SK-N-SH (cell line): ENCODE measurements at regions not wholly inside any gene's neighbourhood (a gene's known extent, or its start where the extent isn't known, plus 50 kb on each side); places are given as distances from the start of the nearest gene placed in this dataset.

Experiments used
- CTCF ChIA-PET: fragments of 300-600, 350-600 bp; formaldehyde crosslinking; extraction: SDS; loops from one replicate; lab custom pipeline; 2021; lab: Yijun Ruan, JAX
- POLR2A ChIA-PET: fragments of 350-600 bp; sonication (Branson Sonifier 250); formaldehyde crosslinking; extraction: SDS; loops from one replicate; lab custom pipeline; 2020; ENCODE audit warnings: antibody characterized with exemption, inconsistent platforms; lab: Yijun Ruan, JAX
- DNase-seq: peaks from one replicate; pipeline ENCODE4 v3.0.0; 2012
- H2AFZ ChIP-seq: fragments of 200-600 bp; sonication (generic); 2 replicates; pipeline ENCODE4 v1.8.1; 2016; ENCODE audit warnings: antibody characterized with exemption, mild to moderate bottlenecking, low read depth
- H3F3A ChIP-seq: fragments of 200-600 bp; sonication (generic); replicated peaks from 2 replicates; pipeline ENCODE3; 2016; ENCODE audit warnings: antibody characterized with exemption, mild to moderate bottlenecking; ENCODE audit not compliant: insufficient read depth
- H3K27ac ChIP-seq, 2 experiments: fragments of 200-500 bp in 1 of 2; fragments of 200-600 bp in 1 of 2; sonication (Bioruptor generic) in 1 of 2; sonication (generic), shearing (Covaris generic) in 1 of 2; 2 replicates each; pipeline versions ENCODE4 v1.5.1 to v1.6.1; 2014 to 2016; ENCODE audit warnings: low read depth in 2 of 2, inconsistent platforms in 1 of 2, low read length in 1 of 2, mild to moderate bottlenecking in 1 of 2, mixed read lengths in 1 of 2
- H3K27me3 ChIP-seq: fragments of 200-600 bp; sonication (generic), shearing (Covaris generic); 2 replicates; pipeline ENCODE4 v1.6.1; 2016; ENCODE audit warnings: mixed run types; ENCODE audit not compliant: insufficient read depth
- H3K36me3 ChIP-seq, 2 experiments: fragments of 200-500 bp in 1 of 2; fragments of 200-600 bp in 1 of 2; sonication (Bioruptor generic) in 1 of 2; sonication (generic) in 1 of 2; replicated peaks in 1 of 2; 2 replicates each; pipeline versions ENCODE3 to v1.5.1; 2014 to 2016; ENCODE audit warnings: low read length in 1 of 2, mild to moderate bottlenecking in 1 of 2; ENCODE audit not compliant: insufficient read depth in 2 of 2, control insufficient read depth in 1 of 2
- H3K4me1 ChIP-seq, 2 experiments: fragments of 200-500 bp in 1 of 2; fragments of 200-600 bp in 1 of 2; sonication (Bioruptor generic) in 1 of 2; sonication (generic), shearing (Covaris generic) in 1 of 2; 2 replicates each; pipeline versions ENCODE4 v1.5.1 to v1.6.1; 2014 to 2016; ENCODE audit warnings: low read depth in 1 of 2, low read length in 1 of 2, mixed run types in 1 of 2; ENCODE audit not compliant: insufficient read depth in 2 of 2, control insufficient read depth in 1 of 2
- H3K4me2 ChIP-seq: fragments of 200-600 bp; sonication (generic), shearing (Covaris generic); 2 replicates; pipeline ENCODE4 v1.6.1; 2017; ENCODE audit warnings: mixed run types
- H3K4me3 ChIP-seq, 2 experiments: fragments of 200-500 bp in 1 of 2; fragments of 200-600 bp in 1 of 2; sonication (Bioruptor generic) in 1 of 2; sonication (generic), shearing (Covaris generic) in 1 of 2; 2 replicates each; pipeline versions ENCODE4 v1.5.1 to v1.8.1; 2014 to 2016; ENCODE audit warnings: low read depth in 2 of 2, inconsistent platforms in 1 of 2, low read length in 1 of 2, mild to moderate bottlenecking in 1 of 2, mixed read lengths in 1 of 2, moderate library complexity in 1 of 2
- H3K79me2 ChIP-seq: fragments of 200-600 bp; sonication (generic); 2 replicates; pipeline ENCODE4 v1.8.1; 2017; ENCODE audit warnings: mild to moderate bottlenecking; ENCODE audit not compliant: insufficient read depth
- H3K9ac ChIP-seq: fragments of 200-600 bp; sonication (generic); 2 replicates; pipeline ENCODE4 v1.6.1; 2017; ENCODE audit warnings: mixed run types
- H3K9me2 ChIP-seq: fragments of 200-600 bp; sonication (generic); 2 replicates; pipeline ENCODE4 v1.6.1; 2017; ENCODE audit warnings: mixed run types
- H3K9me3 ChIP-seq: fragments of 200-600 bp; sonication (generic); 2 replicates; pipeline ENCODE4 v1.6.1; 2017; ENCODE audit warnings: mixed run types, mild to moderate bottlenecking, moderate library complexity
- H4K20me1 ChIP-seq: fragments of 200-600 bp; sonication (generic); 2 replicates; pipeline ENCODE4 v1.6.1; 2017; ENCODE audit warnings: mild to moderate bottlenecking, mixed run types; ENCODE audit not compliant: insufficient read depth
- EP300 ChIP-seq, 2 experiments: IDR thresholded peaks; 2 replicates each; pipeline versions ENCODE4 v1.4.0 to v1.6.1; 2012; ENCODE audit warnings: borderline replicate concordance in 1 of 2, low read depth in 1 of 2, low read length in 1 of 2
- FOXJ3 ChIP-seq: sonication (generic); formaldehyde crosslinking; IDR thresholded peaks from 2 replicates; pipeline ENCODE4 v1.5.1; 2020; ENCODE audit warnings: mild to moderate bottlenecking, missing genetic modification reagents
- FOXM1 ChIP-seq: IDR thresholded peaks from 2 replicates; pipeline ENCODE4 v1.4.0; 2012; ENCODE audit warnings: low read depth, mild to moderate bottlenecking
- MXI1 ChIP-seq: IDR thresholded peaks from 2 replicates; pipeline ENCODE4 v1.6.1; 2012; ENCODE audit warnings: mild to moderate bottlenecking, low read depth, low read length, improper control_type of control experiment
- NRF1 ChIP-seq: IDR thresholded peaks from 2 replicates; pipeline ENCODE4 v1.6.1; 2012; ENCODE audit warnings: low read depth, mild to moderate bottlenecking, low read length
- RAD21 ChIP-seq: IDR thresholded peaks from 2 replicates; pipeline ENCODE4 v1.6.1; 2012; ENCODE audit warnings: mild to moderate bottlenecking, low read length
- REST ChIP-seq: IDR thresholded peaks from 2 replicates; pipeline ENCODE4 v1.6.1; 2012; ENCODE audit warnings: mild to moderate bottlenecking, low read depth, low read length, moderate library complexity
- SMC3 ChIP-seq: IDR thresholded peaks from 2 replicates; pipeline ENCODE4 v1.6.1; 2012; ENCODE audit warnings: low read depth, low read length, improper control_type of control experiment
- USF1 ChIP-seq: IDR thresholded peaks from 2 replicates; pipeline ENCODE4 v1.4.0; 2012; ENCODE audit warnings: low read depth, borderline replicate concordance
- ZBTB33 ChIP-seq: IDR thresholded peaks from 2 replicates; pipeline ENCODE4 v1.4.0; 2012; ENCODE audit warnings: low read depth, borderline replicate concordance
- WGBS: methylation state at CpG from one replicate; pipeline ENCODE4 v1.1.6; 2017; ENCODE audit warnings: low lambda C conversion rate; 5-methylcytosine and 5-hydroxymethylcytosine counted together
- TF ChIP-seq, protein P1 (sequence below): fragments of 150-350 bp; IDR thresholded peaks from 2 replicates; pipeline ENCODE4 v1.6.1; 2016; ENCODE audit warnings: mild to moderate bottlenecking, low read depth, low read length
- TF ChIP-seq, protein P2 (sequence below): IDR thresholded peaks from 2 replicates; pipeline ENCODE4 v1.4.0; 2012; ENCODE audit warnings: low read depth

DNA sequence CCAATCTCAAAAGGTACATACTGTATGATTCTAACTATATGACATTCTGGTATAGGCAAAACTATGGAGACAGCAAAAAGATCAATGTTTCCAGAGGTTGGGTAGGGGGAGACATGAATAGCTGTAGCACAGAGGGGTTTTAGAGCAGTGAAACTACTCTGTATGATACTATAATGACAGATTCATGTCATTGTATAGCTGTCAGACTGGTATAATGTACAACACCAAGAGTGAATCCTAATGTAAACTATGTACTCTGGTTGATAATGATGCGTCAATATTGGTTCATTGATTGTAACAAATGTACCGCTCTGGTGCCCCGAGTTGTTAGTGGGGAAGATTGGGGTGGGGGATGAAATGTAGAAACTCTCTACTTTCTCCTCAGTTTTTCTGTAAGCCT, 172.4 kb upstream of the SPOPL start:
- Histone ChIP-seq H3K27me3 (no peaks in the 10 kb centered on the region), H2AFZ (no peak overlapping the region), H3K9me3 (no peaks in the 10 kb centered on the region), H3K4me1 (no peaks in the 10 kb centered on the region; a peak in 1 of 4 replicates), H3K79me2 (no peaks in the 10 kb centered on the region), H3K9ac (no peak overlapping the region), H3F3A (no peaks in the 10 kb centered on the region), H3K9me2 (no peaks in the 10 kb centered on the region), H3K4me2 (no peak overlapping the region), H3K36me3 (no peaks in the 10 kb centered on the region), H3K4me3 (no peak overlapping the region), H4K20me1 (no peaks in the 10 kb centered on the region), H3K27ac (no peak overlapping the region)
- ChIA-PET CTCF (no interaction called here), POLR2A (no interaction called here)
- TF ChIP-seq USF1 (no peak), FOXM1 (no peak), ZBTB33 (no peak), RAD21 (no peak), MXI1 (no peak), REST (no peak), EP300 (IDR thresholded peaks at IDR 0.05; ENCODE audit: borderline replicate concordance in 1 of 2, low read depth in 1 of 2, low read length in 1 of 2) (no peak), NRF1 (no peak), FOXJ3 (CRISPR knock-in tag) (no peak), SMC3 (no peak)
- TF ChIP-seq, protein P1, sequence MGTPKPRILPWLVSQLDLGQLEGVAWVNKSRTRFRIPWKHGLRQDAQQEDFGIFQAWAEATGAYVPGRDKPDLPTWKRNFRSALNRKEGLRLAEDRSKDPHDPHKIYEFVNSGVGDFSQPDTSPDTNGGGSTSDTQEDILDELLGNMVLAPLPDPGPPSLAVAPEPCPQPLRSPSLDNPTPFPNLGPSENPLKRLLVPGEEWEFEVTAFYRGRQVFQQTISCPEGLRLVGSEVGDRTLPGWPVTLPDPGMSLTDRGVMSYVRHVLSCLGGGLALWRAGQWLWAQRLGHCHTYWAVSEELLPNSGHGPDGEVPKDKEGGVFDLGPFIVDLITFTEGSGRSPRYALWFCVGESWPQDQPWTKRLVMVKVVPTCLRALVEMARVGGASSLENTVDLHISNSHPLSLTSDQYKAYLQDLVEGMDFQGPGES: no peak
- TF ChIP-seq, protein P2, sequence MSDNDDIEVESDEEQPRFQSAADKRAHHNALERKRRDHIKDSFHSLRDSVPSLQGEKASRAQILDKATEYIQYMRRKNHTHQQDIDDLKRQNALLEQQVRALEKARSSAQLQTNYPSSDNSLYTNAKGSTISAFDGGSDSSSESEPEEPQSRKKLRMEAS: no peak
- WGBS: 92% methylated on average over 3 of the region's 3 CpGs
- DNase-seq: no peak
